ENCODE measurements at regions not wholly inside any gene's neighbourhood (a gene's known extent, or its start where the extent isn't known, plus 50 kb on each side); places are given as distances from the start of the nearest gene placed in this dataset.
A peak's percentile ranks its signal among the peaks of the same experiment; 100 is the strongest.

DNA sequence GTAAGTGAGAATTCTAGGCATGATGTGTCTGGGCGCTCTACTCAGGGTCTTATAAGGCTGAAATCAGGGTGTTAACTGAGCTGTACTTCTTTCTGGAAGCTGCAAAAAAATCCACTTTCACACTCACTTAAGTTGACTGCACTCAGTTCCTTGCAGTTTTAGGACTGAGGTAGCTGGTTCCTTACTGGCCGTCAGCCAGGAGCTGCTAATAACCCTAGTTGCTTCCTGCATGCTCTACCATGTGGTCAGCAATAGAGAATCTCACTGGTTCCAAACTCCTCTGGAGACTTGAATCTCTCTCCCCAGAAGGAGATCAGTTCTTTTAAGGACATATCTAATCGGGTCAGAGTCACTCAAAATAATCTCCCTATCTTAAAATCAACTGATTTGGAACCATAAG lies 911.2 kb downstream of the EFNA5 start:
- H3K27me3 ChIP-seq: no peaks in the 10 kb centered on the region
- H3K4me1 ChIP-seq: peaks cover 0 to 4% (median 0%) of the 10 kb centered on the region in 4 donors
- peak in 1 of 2 donors; percentile 43 for ATAC-seq (ENCODE audit: low FRiP score in 2 of 2)
- no peak overlapping the region for H3K27ac ChIP-seq
- no peak for TF ChIP-seq POLR2A (IDR thresholded peaks at IDR 0.05)
- no peak for TF ChIP-seq EP300 (IDR thresholded peaks at IDR 0.05)
- TF ChIP-seq, protein P1, sequence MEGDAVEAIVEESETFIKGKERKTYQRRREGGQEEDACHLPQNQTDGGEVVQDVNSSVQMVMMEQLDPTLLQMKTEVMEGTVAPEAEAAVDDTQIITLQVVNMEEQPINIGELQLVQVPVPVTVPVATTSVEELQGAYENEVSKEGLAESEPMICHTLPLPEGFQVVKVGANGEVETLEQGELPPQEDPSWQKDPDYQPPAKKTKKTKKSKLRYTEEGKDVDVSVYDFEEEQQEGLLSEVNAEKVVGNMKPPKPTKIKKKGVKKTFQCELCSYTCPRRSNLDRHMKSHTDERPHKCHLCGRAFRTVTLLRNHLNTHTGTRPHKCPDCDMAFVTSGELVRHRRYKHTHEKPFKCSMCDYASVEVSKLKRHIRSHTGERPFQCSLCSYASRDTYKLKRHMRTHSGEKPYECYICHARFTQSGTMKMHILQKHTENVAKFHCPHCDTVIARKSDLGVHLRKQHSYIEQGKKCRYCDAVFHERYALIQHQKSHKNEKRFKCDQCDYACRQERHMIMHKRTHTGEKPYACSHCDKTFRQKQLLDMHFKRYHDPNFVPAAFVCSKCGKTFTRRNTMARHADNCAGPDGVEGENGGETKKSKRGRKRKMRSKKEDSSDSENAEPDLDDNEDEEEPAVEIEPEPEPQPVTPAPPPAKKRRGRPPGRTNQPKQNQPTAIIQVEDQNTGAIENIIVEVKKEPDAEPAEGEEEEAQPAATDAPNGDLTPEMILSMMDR (IDR thresholded peaks at IDR 0.05): no peak
- TF ChIP-seq POLR2AphosphoS5 (IDR thresholded peaks at IDR 0.05): no peak
- no peaks in the 10 kb centered on the region for H3K36me3 ChIP-seq
- no peaks in the 10 kb centered on the region for H3K9me3 ChIP-seq
- H3K4me3 ChIP-seq: no peak overlapping the region
- DNase-seq: peak in 1 of 2 donors; percentile 64
- WGBS, 2 donors: 41 to 44% methylated on average over 3 of the region's 3 CpGs

GRCh38 chr5:106759152-106759551 lies 911.6 kb downstream of the EFNA5 start:
- Histone ChIP-seq H3K4me3 (no peak overlapping the region), H3K4me1 (peaks cover 0 to 4% (median 0%) of the 10 kb centered on the region in 4 donors), H3K9me3 (no peaks in the 10 kb centered on the region), H3K27ac (no peak overlapping the region), H3K27me3 (no peaks in the 10 kb centered on the region), H3K36me3 (no peaks in the 10 kb centered on the region)
- 52 to 57% methylated on average over 1 of the region's 1 CpG for WGBS, 2 donors
- TF ChIP-seq EP300 (IDR thresholded peaks at IDR 0.05): no peak
- TF ChIP-seq, protein P1 (IDR thresholded peaks at IDR 0.05): no peak
- TF ChIP-seq POLR2A (IDR thresholded peaks at IDR 0.05): no peak
- no peak for TF ChIP-seq POLR2AphosphoS5 (IDR thresholded peaks at IDR 0.05)
- no peak for DNase-seq
- ATAC-seq (ENCODE audit: low FRiP score in 2 of 2): no peak

DNA sequence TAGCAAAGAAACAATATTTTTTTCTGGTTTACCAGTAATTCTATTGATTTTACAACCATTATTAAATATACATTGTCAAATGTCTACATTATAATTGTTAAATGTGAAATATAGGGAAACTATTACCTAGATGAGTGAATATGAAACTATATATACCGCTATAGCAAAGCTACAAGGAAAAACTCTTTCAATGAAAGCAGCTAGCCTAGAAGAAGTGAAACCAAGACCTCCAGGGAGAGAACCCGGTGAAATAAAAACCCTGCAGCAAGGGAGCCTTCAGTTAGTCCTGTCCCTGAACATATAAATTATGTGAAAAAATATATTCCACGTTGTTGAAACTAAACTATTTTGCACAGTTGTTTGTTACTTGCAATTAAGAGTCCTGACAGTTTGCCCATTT lies 913.1 kb downstream of the EFNA5 start:
- Histone ChIP-seq H3K9me3 (no peaks in the 10 kb centered on the region), H3K4me3 (no peak overlapping the region), H3K4me1 (peaks cover 0 to 4% (median 0%) of the 10 kb centered on the region in 4 donors), H3K36me3 (no peaks in the 10 kb centered on the region), H3K27me3 (no peaks in the 10 kb centered on the region), H3K27ac (no peak overlapping the region)
- ATAC-seq (ENCODE audit: low FRiP score in 2 of 2): no peak
- WGBS, 2 donors: 75 to 76% methylated on average over 3 of the region's 3 CpGs
- DNase-seq: no peak
- TF ChIP-seq POLR2A (IDR thresholded peaks at IDR 0.05) (no peak), POLR2AphosphoS5 (IDR thresholded peaks at IDR 0.05) (no peak), EP300 (IDR thresholded peaks at IDR 0.05) (no peak)
- TF ChIP-seq, protein P1 (IDR thresholded peaks at IDR 0.05): no peak

- Histone ChIP-seq H3K27ac (no peak overlapping the region), H3K27me3 (no peaks in the 10 kb centered on the region), H3K9me3 (no peaks in the 10 kb centered on the region), H3K4me3 (no peak overlapping the region), H3K4me1 (peaks cover 0 to 4% (median 0%) of the 10 kb centered on the region in 4 donors), H3K36me3 (no peaks in the 10 kb centered on the region)
- no peak for DNase-seq
- 78 to 94% methylated on average over 4 of the region's 4 CpGs for WGBS, 2 donors
- no peak for TF ChIP-seq POLR2A (IDR thresholded peaks at IDR 0.05)
- TF ChIP-seq EP300 (IDR thresholded peaks at IDR 0.05): no peak
- TF ChIP-seq, protein P1 (IDR thresholded peaks at IDR 0.05): no peak
- TF ChIP-seq POLR2AphosphoS5 (IDR thresholded peaks at IDR 0.05): no peak
- ATAC-seq (ENCODE audit: low FRiP score in 2 of 2): no peak
Observed at GRCh38 chr5:106755789-106756188, 914.9 kb downstream of the EFNA5 start.

- 16 to 31% methylated on average over 2 of the region's 2 CpGs for WGBS, 2 donors
- no peak for DNase-seq
- no peak overlapping the region for H3K4me3 ChIP-seq
- no peak for ATAC-seq (ENCODE audit: low FRiP score in 2 of 2)
- H3K36me3 ChIP-seq: no peaks in the 10 kb centered on the region
- no peaks in the 10 kb centered on the region for H3K27me3 ChIP-seq
- H3K27ac ChIP-seq: no peak overlapping the region
- no peak for TF ChIP-seq POLR2AphosphoS5 (IDR thresholded peaks at IDR 0.05)
- TF ChIP-seq EP300 (IDR thresholded peaks at IDR 0.05): no peak
- H3K4me1 ChIP-seq: peaks cover 0 to 4% (median 0%) of the 10 kb centered on the region in 4 donors
- no peaks in the 10 kb centered on the region for H3K9me3 ChIP-seq
Observed at GRCh38 chr5:106755066-106755465, 915.7 kb downstream of the EFNA5 start.
